Gastroesophageal sphincter (tissue), 2 donors: ENCODE measurements at regions not wholly inside any gene's neighbourhood (a gene's known extent, or its start where the extent isn't known, plus 50 kb on each side); places are given as distances from the start of the nearest gene placed in this dataset.

ENCODE experiments used
- POLR2A ChIP-seq, 2 donors: fragments of 450-650 bp; IDR thresholded peaks; one replicate each; pipeline ENCODE4 v1.6.1; 2017; ENCODE audit warnings: antibody characterized with exemption in 2 of 2, mild to moderate bottlenecking in 2 of 2, moderate library complexity in 1 of 2
- POLR2AphosphoS5 ChIP-seq: sonication (generic); formaldehyde crosslinking; IDR thresholded peaks from one replicate; pipeline ENCODE4 v1.6.1; 2017; ENCODE audit warnings: antibody characterized with exemption

- TF ChIP-seq POLR2A (IDR thresholded peaks at IDR 0.05), result no peak
- TF ChIP-seq POLR2AphosphoS5, result no peak
Observed at GRCh38 chr16:60230666-60231065, 1496.5 kb upstream of the GOT2 start.
